IMR-90 (cell line): ENCODE measurements at regions not wholly inside any gene's neighbourhood (a gene's known extent, or its start where the extent isn't known, plus 50 kb on each side); places are given as distances from the start of the nearest gene placed in this dataset.

Experiments used
- CEBPB ChIP-seq: IDR thresholded peaks from 2 replicates; pipeline ENCODE4 v1.6.1; 2012; ENCODE audit warnings: low read depth, low read length, improper control_type of control experiment
- MAFK ChIP-seq: IDR thresholded peaks from 2 replicates; pipeline ENCODE4 v1.6.1; 2012; ENCODE audit warnings: low read depth, low read length, improper control_type of control experiment
- MXI1 ChIP-seq: IDR thresholded peaks from 2 replicates; pipeline ENCODE4 v1.6.1; 2012; ENCODE audit warnings: low read depth, mild to moderate bottlenecking, low read length, moderate library complexity, borderline replicate concordance
- POLR2A ChIP-seq: IDR thresholded peaks from 2 replicates; pipeline ENCODE4 v1.6.1; 2012; ENCODE audit warnings: mild to moderate bottlenecking, low read depth, low read length
- RAD21 ChIP-seq: IDR thresholded peaks from 2 replicates; pipeline ENCODE4 v1.6.1; 2012; ENCODE audit warnings: low read length, improper control_type of control experiment
- SMC3 ChIP-seq: fragments of 150-350 bp; IDR thresholded peaks from 2 replicates; pipeline ENCODE4 v1.6.1; 2016; ENCODE audit warnings: low read depth, mild to moderate bottlenecking, antibody characterized with exemption, low read length, moderate library complexity
- TF ChIP-seq, protein P1 (sequence below): conservative IDR thresholded peaks from 2 replicates; pipeline ENCODE4 v1.5.1; 2012; ENCODE audit warnings: mild to moderate bottlenecking, low read depth, low read length, improper control_type of control experiment

DNA sequence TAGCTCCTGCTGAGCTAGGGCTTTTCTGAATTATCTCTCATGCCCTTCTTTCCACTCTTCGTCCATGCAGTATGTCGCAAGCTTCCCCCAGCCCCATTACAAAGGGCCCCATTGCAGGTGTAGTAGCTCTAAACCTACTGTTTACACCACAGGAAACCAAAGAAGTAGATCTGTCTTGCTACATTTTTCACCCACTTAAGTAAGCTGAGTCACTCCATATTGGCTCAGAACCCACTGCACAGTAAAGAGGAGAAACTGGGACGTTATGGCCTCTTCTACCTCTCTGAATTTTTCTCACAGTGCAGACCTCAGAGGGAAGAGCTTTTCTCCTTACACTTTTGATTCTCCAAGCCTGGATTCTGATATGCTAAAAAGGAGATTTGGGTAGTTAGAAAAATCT, 200.2 kb downstream of the SMARCA1 start:
- TF ChIP-seq CEBPB (no peak), POLR2A (no peak), RAD21 (no peak), MAFK (no peak), SMC3 (no peak), MXI1 (no peak)
- TF ChIP-seq, protein P1, sequence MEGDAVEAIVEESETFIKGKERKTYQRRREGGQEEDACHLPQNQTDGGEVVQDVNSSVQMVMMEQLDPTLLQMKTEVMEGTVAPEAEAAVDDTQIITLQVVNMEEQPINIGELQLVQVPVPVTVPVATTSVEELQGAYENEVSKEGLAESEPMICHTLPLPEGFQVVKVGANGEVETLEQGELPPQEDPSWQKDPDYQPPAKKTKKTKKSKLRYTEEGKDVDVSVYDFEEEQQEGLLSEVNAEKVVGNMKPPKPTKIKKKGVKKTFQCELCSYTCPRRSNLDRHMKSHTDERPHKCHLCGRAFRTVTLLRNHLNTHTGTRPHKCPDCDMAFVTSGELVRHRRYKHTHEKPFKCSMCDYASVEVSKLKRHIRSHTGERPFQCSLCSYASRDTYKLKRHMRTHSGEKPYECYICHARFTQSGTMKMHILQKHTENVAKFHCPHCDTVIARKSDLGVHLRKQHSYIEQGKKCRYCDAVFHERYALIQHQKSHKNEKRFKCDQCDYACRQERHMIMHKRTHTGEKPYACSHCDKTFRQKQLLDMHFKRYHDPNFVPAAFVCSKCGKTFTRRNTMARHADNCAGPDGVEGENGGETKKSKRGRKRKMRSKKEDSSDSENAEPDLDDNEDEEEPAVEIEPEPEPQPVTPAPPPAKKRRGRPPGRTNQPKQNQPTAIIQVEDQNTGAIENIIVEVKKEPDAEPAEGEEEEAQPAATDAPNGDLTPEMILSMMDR = no peak
